ENCODE measurements at regions not wholly inside any gene's neighbourhood (a gene's known extent, or its start where the extent isn't known, plus 50 kb on each side); places are given as distances from the start of the nearest gene placed in this dataset.

DNA sequence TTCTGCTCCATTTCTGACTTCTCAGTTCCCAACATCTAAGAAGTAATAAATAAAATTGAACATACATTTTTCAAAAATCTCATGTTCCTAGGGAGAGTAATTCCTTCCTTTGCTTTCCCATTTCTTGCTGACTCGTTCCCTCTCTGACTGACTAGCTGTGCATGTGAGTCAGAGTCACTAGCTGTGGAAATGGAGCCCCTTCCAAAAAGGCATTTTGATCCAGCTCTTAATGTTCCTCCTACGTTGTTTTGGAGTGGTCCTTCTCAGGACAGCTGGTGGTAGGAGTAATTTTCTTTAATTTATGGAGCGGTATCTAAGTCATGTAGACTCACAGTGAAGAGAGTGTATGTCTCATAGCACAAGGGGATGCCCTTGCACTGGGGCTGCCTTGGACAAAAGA is 460.2 kb downstream of the GADD45G start:
- H3K27me3 ChIP-seq (ENCODE audit: low read length): no peaks in the 10 kb centered on the region
- H3K4me3 ChIP-seq (ENCODE audit: insufficient read depth, low read length, poor library complexity, severe bottlenecking): no peak overlapping the region
- no peaks in the 10 kb centered on the region for H4K20me1 ChIP-seq (ENCODE audit: low read depth, low read length)
- no peak overlapping the region for H3K9ac ChIP-seq (ENCODE audit: low read length)
- no peak overlapping the region for H3K4me2 ChIP-seq (ENCODE audit: low read depth, low read length, poor library complexity, severe bottlenecking)
- H3K36me3 ChIP-seq (ENCODE audit: low read length): no peaks in the 10 kb centered on the region
- H2AFZ ChIP-seq (ENCODE audit: low read depth, low read length, severe bottlenecking): no peak overlapping the region
- no peak for TF ChIP-seq EZH2phosphoT487 (conservative IDR thresholded peaks at IDR 0.05; ENCODE audit: low read length)
- TF ChIP-seq, protein P1, sequence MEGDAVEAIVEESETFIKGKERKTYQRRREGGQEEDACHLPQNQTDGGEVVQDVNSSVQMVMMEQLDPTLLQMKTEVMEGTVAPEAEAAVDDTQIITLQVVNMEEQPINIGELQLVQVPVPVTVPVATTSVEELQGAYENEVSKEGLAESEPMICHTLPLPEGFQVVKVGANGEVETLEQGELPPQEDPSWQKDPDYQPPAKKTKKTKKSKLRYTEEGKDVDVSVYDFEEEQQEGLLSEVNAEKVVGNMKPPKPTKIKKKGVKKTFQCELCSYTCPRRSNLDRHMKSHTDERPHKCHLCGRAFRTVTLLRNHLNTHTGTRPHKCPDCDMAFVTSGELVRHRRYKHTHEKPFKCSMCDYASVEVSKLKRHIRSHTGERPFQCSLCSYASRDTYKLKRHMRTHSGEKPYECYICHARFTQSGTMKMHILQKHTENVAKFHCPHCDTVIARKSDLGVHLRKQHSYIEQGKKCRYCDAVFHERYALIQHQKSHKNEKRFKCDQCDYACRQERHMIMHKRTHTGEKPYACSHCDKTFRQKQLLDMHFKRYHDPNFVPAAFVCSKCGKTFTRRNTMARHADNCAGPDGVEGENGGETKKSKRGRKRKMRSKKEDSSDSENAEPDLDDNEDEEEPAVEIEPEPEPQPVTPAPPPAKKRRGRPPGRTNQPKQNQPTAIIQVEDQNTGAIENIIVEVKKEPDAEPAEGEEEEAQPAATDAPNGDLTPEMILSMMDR (IDR thresholded peaks at IDR 0.05; ENCODE audit: insufficient read depth, low read length, poor library complexity, severe bottlenecking): no peak
- no peaks in the 10 kb centered on the region for H3K9me3 ChIP-seq (ENCODE audit: insufficient read depth, low read length)
- H3K9me2 ChIP-seq (replicated peaks; ENCODE audit: insufficient read depth, low read length): no peaks in the 10 kb centered on the region
- no peaks in the 10 kb centered on the region for H3F3A ChIP-seq (ENCODE audit: insufficient read depth)
- H3K27ac ChIP-seq (ENCODE audit: low read depth, low read length): no peak overlapping the region
- H3K79me2 ChIP-seq (ENCODE audit: insufficient read depth, low read length): no peaks in the 10 kb centered on the region

DNA sequence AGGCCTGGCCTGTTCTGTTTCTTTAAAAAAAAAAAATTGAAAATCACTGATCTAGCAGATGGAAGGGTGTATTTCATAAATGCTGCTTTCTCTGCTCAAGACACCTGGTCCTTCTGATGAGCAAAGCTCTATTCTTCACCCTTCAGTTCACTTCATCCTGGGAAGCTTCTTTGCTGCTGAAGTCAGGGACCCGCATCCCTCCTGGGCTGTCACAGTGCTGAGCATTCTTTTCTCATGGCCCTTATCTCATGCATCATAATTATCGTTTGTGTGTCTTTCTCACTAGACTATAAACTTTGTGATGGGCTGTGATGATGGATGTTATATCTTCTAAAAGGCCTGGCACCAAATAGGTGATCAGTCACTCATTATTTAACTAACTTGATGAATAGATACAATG is 461.0 kb downstream of the GADD45G start:
- no peaks in the 10 kb centered on the region for H3K9me2 ChIP-seq (replicated peaks; ENCODE audit: insufficient read depth, low read length)
- no peak for TF ChIP-seq EZH2phosphoT487 (conservative IDR thresholded peaks at IDR 0.05; ENCODE audit: low read length)
- TF ChIP-seq, protein P1 (IDR thresholded peaks at IDR 0.05; ENCODE audit: insufficient read depth, low read length, poor library complexity, severe bottlenecking): no peak
- no peaks in the 10 kb centered on the region for H3K36me3 ChIP-seq (ENCODE audit: low read length)
- H4K20me1 ChIP-seq (ENCODE audit: low read depth, low read length): no peaks in the 10 kb centered on the region
- H3K27me3 ChIP-seq (ENCODE audit: low read length): no peaks in the 10 kb centered on the region
- no peaks in the 10 kb centered on the region for H3K9me3 ChIP-seq (ENCODE audit: insufficient read depth, low read length)
- H3K27ac ChIP-seq (ENCODE audit: low read depth, low read length): no peak overlapping the region
- H3K9ac ChIP-seq (ENCODE audit: low read length): no peak overlapping the region
- no peaks in the 10 kb centered on the region for H3K79me2 ChIP-seq (ENCODE audit: insufficient read depth, low read length)
- H3F3A ChIP-seq (ENCODE audit: insufficient read depth): no peaks in the 10 kb centered on the region
- H3K4me3 ChIP-seq (ENCODE audit: insufficient read depth, low read length, poor library complexity, severe bottlenecking): no peak overlapping the region
- H3K4me2 ChIP-seq (ENCODE audit: low read depth, low read length, poor library complexity, severe bottlenecking): no peak overlapping the region
- H2AFZ ChIP-seq (ENCODE audit: low read depth, low read length, severe bottlenecking): no peak overlapping the region

- Histone ChIP-seq H3K9ac (ENCODE audit: low read length) (no peak overlapping the region), H3K27ac (ENCODE audit: low read depth, low read length) (no peak overlapping the region), H3K4me3 (ENCODE audit: insufficient read depth, low read length, poor library complexity, severe bottlenecking) (no peak overlapping the region), H3K4me2 (ENCODE audit: low read depth, low read length, poor library complexity, severe bottlenecking) (no peak overlapping the region), H3K27me3 (ENCODE audit: low read length) (no peaks in the 10 kb centered on the region), H3K36me3 (ENCODE audit: low read length) (no peaks in the 10 kb centered on the region), H4K20me1 (ENCODE audit: low read depth, low read length) (no peaks in the 10 kb centered on the region), H3F3A (ENCODE audit: insufficient read depth) (no peaks in the 10 kb centered on the region), H3K9me2 (replicated peaks; ENCODE audit: insufficient read depth, low read length) (no peaks in the 10 kb centered on the region), H3K79me2 (ENCODE audit: insufficient read depth, low read length) (no peaks in the 10 kb centered on the region), H2AFZ (ENCODE audit: low read depth, low read length, severe bottlenecking) (no peak overlapping the region), H3K9me3 (ENCODE audit: insufficient read depth, low read length) (no peaks in the 10 kb centered on the region)
- TF ChIP-seq EZH2phosphoT487 (conservative IDR thresholded peaks at IDR 0.05; ENCODE audit: low read length): no peak
These were observed 464.3 kb downstream of the GADD45G start for GRCh38 chr9:90069085-90069484.

DNA sequence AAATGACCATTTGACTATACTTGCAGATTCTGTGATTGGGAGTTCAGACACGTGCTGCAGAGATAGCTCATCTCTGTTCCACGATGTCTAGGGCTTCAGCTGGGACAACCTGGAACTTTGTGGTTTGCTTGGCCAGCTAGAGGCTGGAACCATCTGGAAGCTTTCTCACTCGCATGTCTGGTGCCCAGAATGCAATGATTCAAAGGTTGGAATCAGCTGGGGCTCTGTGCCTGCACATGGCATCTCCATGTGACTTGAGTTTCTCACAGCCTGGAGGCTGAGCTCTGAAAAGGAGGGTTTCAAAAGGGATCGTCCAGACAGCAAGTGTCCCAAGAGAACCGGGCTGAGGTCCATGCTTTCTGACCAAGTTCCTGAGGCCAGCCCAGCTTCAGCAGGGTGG is 465.2 kb downstream of the GADD45G start:
- no peaks in the 10 kb centered on the region for H3K9me2 ChIP-seq (replicated peaks; ENCODE audit: insufficient read depth, low read length)
- no peaks in the 10 kb centered on the region for H3K79me2 ChIP-seq (ENCODE audit: insufficient read depth, low read length)
- no peak overlapping the region for H3K4me2 ChIP-seq (ENCODE audit: low read depth, low read length, poor library complexity, severe bottlenecking)
- no peak overlapping the region for H3K4me3 ChIP-seq (ENCODE audit: insufficient read depth, low read length, poor library complexity, severe bottlenecking)
- no peak overlapping the region for H2AFZ ChIP-seq (ENCODE audit: low read depth, low read length, severe bottlenecking)
- H4K20me1 ChIP-seq (ENCODE audit: low read depth, low read length): no peaks in the 10 kb centered on the region
- no peak for TF ChIP-seq EZH2phosphoT487 (conservative IDR thresholded peaks at IDR 0.05; ENCODE audit: low read length)
- TF ChIP-seq, protein P1 (IDR thresholded peaks at IDR 0.05; ENCODE audit: insufficient read depth, low read length, poor library complexity, severe bottlenecking): no peak
- H3K9me3 ChIP-seq (ENCODE audit: insufficient read depth, low read length): no peaks in the 10 kb centered on the region
- no peak overlapping the region for H3K27ac ChIP-seq (ENCODE audit: low read depth, low read length)
- H3K27me3 ChIP-seq (ENCODE audit: low read length): no peaks in the 10 kb centered on the region
- H3K9ac ChIP-seq (ENCODE audit: low read length): no peak overlapping the region
- no peaks in the 10 kb centered on the region for H3F3A ChIP-seq (ENCODE audit: insufficient read depth)
- H3K36me3 ChIP-seq (ENCODE audit: low read length): no peaks in the 10 kb centered on the region

Data from SU-DHL-6 (cell line).